Left ventricle myocardium inferior (tissue), 1 donor: ENCODE measurements at regions not wholly inside any gene's neighbourhood (a gene's known extent, or its start where the extent isn't known, plus 50 kb on each side); places are given as distances from the start of the nearest gene placed in this dataset.

Source experiments
- DNase-seq: peaks from one replicate; pipeline ENCODE4 v3.0.0-alpha.2; 2020
- H3K27ac ChIP-seq: fragments of 200-600 bp; replicated peaks from 2 replicates; pipeline ENCODE4 v1.8.0; 2021
- H3K27me3 ChIP-seq: fragments of 200-600 bp; 2 replicates; pipeline ENCODE4 v1.8.0; 2021; ENCODE audit warnings: low read depth
- H3K36me3 ChIP-seq: fragments of 200-600 bp; 2 replicates; pipeline ENCODE4 v1.8.0; 2021
- H3K4me1 ChIP-seq: fragments of 200-600 bp; 2 replicates; pipeline ENCODE4 v1.8.0; 2021
- H3K4me3 ChIP-seq: fragments of 200-600 bp; 2 replicates; pipeline ENCODE4 v1.8.0; 2021; ENCODE audit warnings: mild to moderate bottlenecking, moderate library complexity
- H3K9me3 ChIP-seq: fragments of 200-600 bp; replicated peaks from 2 replicates; pipeline ENCODE4 v1.8.0; 2021
- CTCF ChIP-seq: fragments of 200-600 bp; IDR thresholded peaks from 2 replicates; pipeline ENCODE4 v1.8.0; 2021; ENCODE audit warnings: antibody characterized with exemption, mild to moderate bottlenecking, borderline replicate concordance
- intact Hi-C: fragments of 100-400 bp; cut with micrococcal nuclease; formaldehyde crosslinking; loops from one replicate; pipeline ENCODE4 v1.11.0; 2022
- donor health status: DM: no; HTN: yes; CAD: no; lungs with severe emphysema.

- Histone ChIP-seq H3K36me3 (no peaks in the 10 kb centered on the region), H3K27me3 (no peaks in the 10 kb centered on the region), H3K4me1 (peaks cover 19% of the 10 kb centered on the region), H3K9me3 (no peaks in the 10 kb centered on the region), H3K27ac (no peak overlapping the region), H3K4me3 (no peak overlapping the region)
- DNase-seq: no peak
- intact Hi-C loops: no loop called here
- TF ChIP-seq CTCF: no peak
These were observed 57.6 kb upstream of the RAPGEF2 start for GRCh38 chr4:159045321-159045720.

- H3K4me3 ChIP-seq: no peak overlapping the region
- no peak for TF ChIP-seq CTCF
- no peaks in the 10 kb centered on the region for H3K9me3 ChIP-seq
- no peaks in the 10 kb centered on the region for H3K36me3 ChIP-seq
- peaks cover 19% of the 10 kb centered on the region for H3K4me1 ChIP-seq
- H3K27me3 ChIP-seq: no peaks in the 10 kb centered on the region
- DNase-seq: no peak
- no peak overlapping the region for H3K27ac ChIP-seq
- intact Hi-C loops: no loop called here
These were observed 56.2 kb upstream of the RAPGEF2 start for GRCh38 chr4:159046683-159047082.

GRCh38 chr4:159047478-159048165, 55.3 kb upstream of the RAPGEF2 start:
- Histone ChIP-seq H3K9me3 (no peaks in the 10 kb centered on the region), H3K4me3 (peak overlapping the region; percentile 63), H3K27ac (peak overlapping the region; percentile 72), H3K4me1 (peaks cover 12% of the 10 kb centered on the region), H3K27me3 (no peaks in the 10 kb centered on the region), H3K36me3 (no peaks in the 10 kb centered on the region)
- TF ChIP-seq CTCF: no peak
- intact Hi-C loops: no loop called here
- DNase-seq: no peak

- Histone ChIP-seq H3K27me3 (no peaks in the 10 kb centered on the region), H3K4me1 (peaks cover 11% of the 10 kb centered on the region), H3K27ac (peak overlapping the region; percentile 72), H3K9me3 (no peaks in the 10 kb centered on the region), H3K4me3 (peak overlapping the region; percentile 63), H3K36me3 (no peaks in the 10 kb centered on the region)
- intact Hi-C loops: no loop called here
- TF ChIP-seq CTCF: no peak
- DNase-seq: peak; percentile 69
These were observed 54.6 kb upstream of the RAPGEF2 start for GRCh38 chr4:159048166-159048886.

- no peaks in the 10 kb centered on the region for H3K9me3 ChIP-seq
- TF ChIP-seq CTCF: no peak
- intact Hi-C loops: no loop called here
These were observed 53.0 kb upstream of the RAPGEF2 start for GRCh38 chr4:159049780-159050375.

More at GRCh38 chr4:159049780-159050375, 53.0 kb upstream of the RAPGEF2 start:
- Histone ChIP-seq H3K27me3 (no peaks in the 10 kb centered on the region), H3K4me1 (peaks cover 11% of the 10 kb centered on the region), H3K36me3 (no peaks in the 10 kb centered on the region), H3K4me3 (no peak overlapping the region), H3K27ac (no peak overlapping the region)
- DNase-seq: no peak
